Uterus (tissue), 2 donors: ENCODE measurements at regions not wholly inside any gene's neighbourhood (a gene's known extent, or its start where the extent isn't known, plus 50 kb on each side); places are given as distances from the start of the nearest gene placed in this dataset.

ENCODE experiments used
- POLR2A ChIP-seq, 2 donors: fragments of 450-650 bp; IDR thresholded peaks; one replicate each; pipeline ENCODE4 v1.6.1; 2016; ENCODE audit warnings: antibody characterized with exemption in 2 of 2, mild to moderate bottlenecking in 1 of 2, moderate library complexity in 1 of 2
- TF ChIP-seq, protein P1 (sequence below), 4 experiments: fragments of 200-600 bp in 2 of 4; fragments of 450-650 bp in 2 of 4; sonication (generic) in 2 of 4; IDR thresholded peaks; one replicate each; pipeline ENCODE4 v1.5.1; 2016 to 2019; ENCODE audit warnings: antibody characterized with exemption in 4 of 4, mild to moderate bottlenecking in 2 of 4, moderate library complexity in 1 of 4

- TF ChIP-seq, protein P1, sequence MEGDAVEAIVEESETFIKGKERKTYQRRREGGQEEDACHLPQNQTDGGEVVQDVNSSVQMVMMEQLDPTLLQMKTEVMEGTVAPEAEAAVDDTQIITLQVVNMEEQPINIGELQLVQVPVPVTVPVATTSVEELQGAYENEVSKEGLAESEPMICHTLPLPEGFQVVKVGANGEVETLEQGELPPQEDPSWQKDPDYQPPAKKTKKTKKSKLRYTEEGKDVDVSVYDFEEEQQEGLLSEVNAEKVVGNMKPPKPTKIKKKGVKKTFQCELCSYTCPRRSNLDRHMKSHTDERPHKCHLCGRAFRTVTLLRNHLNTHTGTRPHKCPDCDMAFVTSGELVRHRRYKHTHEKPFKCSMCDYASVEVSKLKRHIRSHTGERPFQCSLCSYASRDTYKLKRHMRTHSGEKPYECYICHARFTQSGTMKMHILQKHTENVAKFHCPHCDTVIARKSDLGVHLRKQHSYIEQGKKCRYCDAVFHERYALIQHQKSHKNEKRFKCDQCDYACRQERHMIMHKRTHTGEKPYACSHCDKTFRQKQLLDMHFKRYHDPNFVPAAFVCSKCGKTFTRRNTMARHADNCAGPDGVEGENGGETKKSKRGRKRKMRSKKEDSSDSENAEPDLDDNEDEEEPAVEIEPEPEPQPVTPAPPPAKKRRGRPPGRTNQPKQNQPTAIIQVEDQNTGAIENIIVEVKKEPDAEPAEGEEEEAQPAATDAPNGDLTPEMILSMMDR (IDR thresholded peaks at IDR 0.05) = no peak
- no peak for TF ChIP-seq POLR2A (IDR thresholded peaks at IDR 0.05)
Measured at GRCh38 chr4:60194214-60194613, 1005.9 kb upstream of the ADGRL3 start.
